HCT116 (cell line): ENCODE measurements at regions not wholly inside any gene's neighbourhood (a gene's known extent, or its start where the extent isn't known, plus 50 kb on each side); places are given as distances from the start of the nearest gene placed in this dataset.
"Not testable (repeated sequence)": the region's sequence is repeated elsewhere in the genome, so short reads cannot be mapped to it uniquely, and the experiment has no call there.

Experiments used
- ATAC-seq: fragments of 200-7000 bp; cut with Tn5 transposase; 2 replicates; pipeline ENCODE4 v1.9.1; 2020; ENCODE audit warnings: mild to moderate bottlenecking, moderate library complexity
- BruUV-seq: library from RNA; stranded (reverse); fragments of 400-500 nt; replicated peaks from 2 replicates; lab custom pipeline; 2021; lab: Mats Ljungman, UMichigan
- CTCF ChIA-PET: fragments of 300-600 bp; sonication (Branson Sonifier 250); formaldehyde crosslinking; loops from one replicate; lab custom pipeline; 2021; ENCODE audit warnings: antibody characterized with exemption; lab: Charles Lee
- POLR2A ChIA-PET: fragments of 300-600, 350-600 bp; sonication (Branson Sonifier 250); formaldehyde crosslinking; loops from one replicate; lab custom pipeline; 2021; ENCODE audit warnings: antibody characterized with exemption; lab: Charles Lee
- RAD21 ChIA-PET, 2 experiments: fragments of 300-600 bp; sonication (Branson Sonifier 250); formaldehyde crosslinking; loops; one replicate each; lab custom pipeline; 2023; ENCODE audit warnings: low total read pairs in 2 of 2; ENCODE audit not compliant: uncharacterized antibody in 2 of 2, unreplicated experiment in 2 of 2, low non-redundant PET in 1 of 2; lab: Charles Lee
- DNase-seq: peaks from one replicate; pipeline ENCODE4 v3.0.0-alpha.2; 2010; ENCODE audit warnings: low read depth, low spot score
- H2AFZ ChIP-seq: fragments of 200-600 bp; shearing (Covaris generic), sonication (generic); 2 replicates; pipeline ENCODE4 v1.6.1; 2017; ENCODE audit warnings: low read depth, mixed run types, mixed read lengths, antibody characterized with exemption, low read length; ENCODE audit not compliant: poor library complexity, severe bottlenecking
- H3K27ac ChIP-seq: 2 replicates; pipeline ENCODE4 v1.5.1; 2012; ENCODE audit warnings: low read depth, low read length
- H3K27me3 ChIP-seq: fragments of 200-600 bp; sonication (generic); 2 replicates; pipeline ENCODE4 v1.6.1; 2016; ENCODE audit warnings: mixed run types, low read length, mixed read lengths; ENCODE audit not compliant: insufficient read depth
- H3K36me3 ChIP-seq, 2 experiments: fragments of 200-500 bp in 1 of 2; fragments of 200-600 bp in 1 of 2; sonication (Bioruptor generic) in 1 of 2; sonication (generic) in 1 of 2; 2 replicates each; pipeline versions ENCODE4 v1.5.1 to v1.6.1; 2014 to 2016; ENCODE audit warnings: low read length in 2 of 2, inconsistent platforms in 1 of 2, mixed read lengths in 1 of 2, mixed run types in 1 of 2; ENCODE audit not compliant: insufficient read depth in 2 of 2, control insufficient read depth in 1 of 2
- H3K4me1 ChIP-seq, 2 experiments: fragments of 200-600 bp in 1 of 2; sonication (generic) in 1 of 2; 2 replicates each; pipeline versions ENCODE4 v1.5.1 to v1.6.1; 2012 to 2017; ENCODE audit warnings: low read length in 2 of 2, inconsistent platforms in 1 of 2, mild to moderate bottlenecking in 1 of 2, mixed read lengths in 1 of 2, mixed run types in 1 of 2, moderate library complexity in 1 of 2; ENCODE audit not compliant: insufficient read depth in 2 of 2, control insufficient read depth in 1 of 2
- H3K4me2 ChIP-seq: fragments of 200-600 bp; sonication (generic); 2 replicates; pipeline ENCODE4 v1.6.1; 2017; ENCODE audit warnings: mixed run types, low read length, mixed read lengths
- H3K4me3 ChIP-seq, 2 experiments: fragments of 200-600 bp in 1 of 2; sonication (generic) in 1 of 2; replicated peaks in 1 of 2; 2 replicates each; pipeline ENCODE4 v1.5.1; 2011 to 2016; ENCODE audit warnings: low read length in 2 of 2, control low read depth in 1 of 2, low read depth in 1 of 2, mild to moderate bottlenecking in 1 of 2, mixed read lengths in 1 of 2, mixed run types in 1 of 2
- H3K79me2 ChIP-seq: fragments of 200-600 bp; sonication (generic); 2 replicates; pipeline ENCODE4 v1.6.1; 2017; ENCODE audit warnings: mild to moderate bottlenecking, mixed run types, low read length, moderate library complexity, mixed read lengths; ENCODE audit not compliant: insufficient read depth
- H3K9ac ChIP-seq: fragments of 200-600 bp; sonication (generic); 2 replicates; pipeline ENCODE4 v1.6.1; 2016; ENCODE audit warnings: low read length, mixed read lengths
- H3K9me2 ChIP-seq: fragments of 200-600 bp; sonication (generic), shearing (Covaris generic); 2 replicates; pipeline ENCODE4 v1.6.1; 2017; ENCODE audit warnings: mixed run types, mild to moderate bottlenecking, moderate library complexity; ENCODE audit not compliant: insufficient read depth
- H3K9me3 ChIP-seq, 2 experiments: fragments of 200-500 bp in 1 of 2; fragments of 200-600 bp in 1 of 2; sonication (Bioruptor generic) in 1 of 2; sonication (generic) in 1 of 2; 2 replicates each; pipeline ENCODE4 v1.6.1; 2014 to 2017; ENCODE audit warnings: low read length in 2 of 2, mixed read lengths in 2 of 2, inconsistent platforms in 1 of 2, low read depth in 1 of 2, mild to moderate bottlenecking in 1 of 2, mixed run types in 1 of 2, moderate library complexity in 1 of 2; ENCODE audit not compliant: control insufficient read depth in 1 of 2, insufficient read depth in 1 of 2
- H4K20me1 ChIP-seq: fragments of 200-600 bp; sonication (generic), shearing (Covaris generic); 2 replicates; pipeline ENCODE4 v1.6.1; 2017; ENCODE audit warnings: mixed run types, mild to moderate bottlenecking, moderate library complexity; ENCODE audit not compliant: insufficient read depth
- CTCF ChIP-seq, 3 experiments: fragments of 200-600 bp in 1 of 3; sonication (generic) in 1 of 3; IDR thresholded peaks in 2 of 3; conservative IDR thresholded peaks in 1 of 3; 2 replicates each; pipeline ENCODE4 v1.5.1; 2012 to 2017; ENCODE audit warnings: low read depth in 2 of 3, low read length in 2 of 3, antibody characterized with exemption in 1 of 3, borderline replicate concordance in 1 of 3, control low read depth in 1 of 3, mild to moderate bottlenecking in 1 of 3, mixed read lengths in 1 of 3, mixed run types in 1 of 3, moderate library complexity in 1 of 3; ENCODE audit not compliant: insufficient read depth in 1 of 3
- RAD21 ChIP-seq: IDR thresholded peaks from 2 replicates; pipeline ENCODE4 v1.6.1; 2012; ENCODE audit warnings: low read depth, mild to moderate bottlenecking
- intact Hi-C: fragments of 100-400 bp; cut with micrococcal nuclease; formaldehyde crosslinking; loops from 2 replicates; pipeline ENCODE4 v1.10.0; 2022

DNA sequence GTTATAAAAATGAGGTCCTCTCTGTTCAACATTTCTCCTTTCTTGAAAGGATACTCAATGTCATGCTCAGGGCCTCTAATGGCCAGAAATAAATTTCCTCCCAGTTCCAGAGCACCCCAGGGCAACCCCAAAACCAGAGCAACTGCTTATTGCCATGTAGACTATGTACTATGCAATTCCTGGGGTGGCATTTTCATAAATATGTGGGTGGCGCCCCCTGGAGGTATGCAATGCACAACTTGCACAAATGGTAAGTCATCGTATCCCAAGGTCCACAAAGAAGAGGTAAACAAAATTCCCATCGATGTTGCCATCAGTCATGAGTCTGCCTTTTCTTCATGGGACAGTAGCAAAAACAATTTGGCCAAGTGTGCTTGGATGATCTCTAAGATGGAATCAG is 98.6 kb upstream of the DEFB108B start:
- BruUV-seq, CTCF ChIA-PET: not testable (repeated sequence)
- intact Hi-C loops, result loop anchor here (10.0 kb wide), 1 partner anchor 130 kb away; no protein-coding TSS in a partner anchor

DNA sequence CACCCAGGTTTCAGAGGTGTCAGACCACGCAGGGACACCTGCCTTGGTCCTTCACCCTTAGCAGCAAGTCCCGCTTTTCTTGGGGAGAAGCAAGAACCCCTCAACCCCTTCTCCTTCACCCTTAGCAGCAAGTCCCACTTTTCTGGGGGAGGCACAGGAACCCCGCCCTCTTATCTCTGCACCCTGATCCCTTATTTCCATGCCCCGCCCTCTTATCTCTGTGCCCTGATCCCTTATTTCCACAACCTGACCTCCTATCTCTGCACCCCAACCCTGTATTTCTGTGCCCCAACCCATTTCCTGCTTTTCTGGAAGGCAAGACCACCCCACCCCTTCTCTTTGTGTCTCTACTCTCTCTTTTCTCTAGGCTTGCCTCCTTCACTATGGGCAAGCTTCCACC is 94.7 kb upstream of the DEFB108B start:
- H3K4me3 ChIP-seq, POLR2A ChIA-PET, DNase-seq, H3K36me3 ChIP-seq, ATAC-seq, BruUV-seq, H3K79me2 ChIP-seq, CTCF ChIA-PET, H2AFZ ChIP-seq, H3K9me2 ChIP-seq, H3K4me2 ChIP-seq, H3K4me1 ChIP-seq, H3K9me3 ChIP-seq, H3K27me3 ChIP-seq, H3K27ac ChIP-seq, RAD21 ChIA-PET, H3K9ac ChIP-seq, H4K20me1 ChIP-seq: not testable (repeated sequence)
- intact Hi-C loops, result loop anchor here (10.0 kb wide), 1 partner anchor 134 kb away; no protein-coding TSS in a partner anchor

More for the DNA sequence above, 98.6 kb upstream of the DEFB108B start:
- H2AFZ ChIP-seq, H3K9me3 ChIP-seq, H3K9me2 ChIP-seq, H3K79me2 ChIP-seq, H3K36me3 ChIP-seq, H3K4me3 ChIP-seq, H3K27ac ChIP-seq, H3K4me1 ChIP-seq, H3K4me2 ChIP-seq, ATAC-seq, H3K9ac ChIP-seq, H3K27me3 ChIP-seq, POLR2A ChIA-PET, RAD21 ChIA-PET, DNase-seq, H4K20me1 ChIP-seq: not testable (repeated sequence)
- peak in 2 of 3 experiments; percentile 20 to 36; a peak in 2 of 6 replicates for TF ChIP-seq CTCF (IDR thresholded peaks at IDR 0.05 in 2 of 3, conservative IDR thresholded peaks at IDR 0.05 in 1 of 3; ENCODE audit: borderline replicate concordance in 1 of 3, insufficient read depth in 1 of 3, low read depth in 2 of 3, low read length in 2 of 3)
- TF ChIP-seq RAD21, result peak; percentile 29

DNA sequence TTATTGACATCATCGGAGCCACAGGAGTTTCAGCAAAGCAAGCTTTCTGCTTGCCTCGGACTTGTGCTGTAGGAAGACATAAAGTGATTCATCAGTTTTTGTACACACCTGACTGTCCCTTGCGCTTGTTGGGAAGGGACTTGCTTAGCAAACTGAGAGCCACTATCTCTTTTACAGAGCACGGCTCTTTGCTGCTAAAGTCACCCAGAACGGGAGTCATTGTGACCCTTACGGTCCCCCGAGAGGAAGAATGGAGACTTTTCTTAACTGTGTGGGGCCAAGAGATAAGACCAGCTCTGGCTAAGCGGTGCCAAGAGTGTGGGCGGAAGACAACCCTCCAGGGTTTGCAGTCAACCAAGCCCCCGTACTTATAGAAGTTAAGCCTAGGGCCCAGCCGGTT is 89.6 kb upstream of the DEFB108B start:
- H3K27me3 ChIP-seq, POLR2A ChIA-PET, H2AFZ ChIP-seq, H3K4me3 ChIP-seq, H3K9me3 ChIP-seq, H3K4me1 ChIP-seq, CTCF ChIA-PET, H3K27ac ChIP-seq, H3K79me2 ChIP-seq, intact Hi-C loops, RAD21 ChIA-PET, BruUV-seq, H3K4me2 ChIP-seq, H3K9ac ChIP-seq, DNase-seq, H3K36me3 ChIP-seq, ATAC-seq, H3K9me2 ChIP-seq, H4K20me1 ChIP-seq: not testable (repeated sequence)

- H3K4me3 ChIP-seq, intact Hi-C loops, H3K9ac ChIP-seq, DNase-seq, H3K27me3 ChIP-seq, H3K27ac ChIP-seq, POLR2A ChIA-PET, H3K36me3 ChIP-seq, H3K4me1 ChIP-seq, ATAC-seq, BruUV-seq, H2AFZ ChIP-seq, CTCF ChIA-PET, H3K4me2 ChIP-seq, RAD21 ChIA-PET, H3K9me2 ChIP-seq, H4K20me1 ChIP-seq, H3K79me2 ChIP-seq, H3K9me3 ChIP-seq: not testable (repeated sequence)
Observed at GRCh38 chr11:71745656-71746055, 87.3 kb upstream of the DEFB108B start.
